DOHH2 (cell line): ENCODE measurements at regions not wholly inside any gene's neighbourhood (a gene's known extent, or its start where the extent isn't known, plus 50 kb on each side); places are given as distances from the start of the nearest gene placed in this dataset.

Experiments
- H3F3A ChIP-seq: fragments of 200-600 bp; sonication (generic), shearing (Covaris generic); 2 replicates; pipeline ENCODE4 v1.6.0; 2016; ENCODE audit warnings: antibody characterized with exemption, mild to moderate bottlenecking; ENCODE audit not compliant: control insufficient read depth, insufficient read depth
- H3K27ac ChIP-seq: fragments of 200-600 bp; sonication (generic); 2 replicates; pipeline ENCODE4 v1.5.1; 2014; ENCODE audit warnings: low read depth, mild to moderate bottlenecking, low read length, moderate library complexity
- H3K27me3 ChIP-seq: fragments of 200-600 bp; sonication (generic); 2 replicates; pipeline ENCODE4 v1.6.1; 2014; ENCODE audit warnings: mild to moderate bottlenecking, low read length, mixed read lengths; ENCODE audit not compliant: control insufficient read depth
- H3K36me3 ChIP-seq: fragments of 200-600 bp; sonication (generic); 2 replicates; pipeline ENCODE4 v1.6.1; 2014; ENCODE audit warnings: mild to moderate bottlenecking, low read length, moderate library complexity, mixed read lengths; ENCODE audit not compliant: control insufficient read depth
- H3K4me1 ChIP-seq: fragments of 200-600 bp; sonication (generic); 2 replicates; pipeline ENCODE4 v1.6.1; 2014; ENCODE audit warnings: mild to moderate bottlenecking, low read length, mixed read lengths; ENCODE audit not compliant: control insufficient read depth
- H3K4me2 ChIP-seq: fragments of 200-600 bp; sonication (generic); 2 replicates; pipeline ENCODE4 v1.6.0; 2014; ENCODE audit warnings: mild to moderate bottlenecking, low read length, moderate library complexity
- H3K4me3 ChIP-seq: fragments of 200-600 bp; sonication (generic); 2 replicates; pipeline ENCODE4 v1.5.1; 2014; ENCODE audit warnings: mild to moderate bottlenecking, low read length, mixed read lengths
- H3K79me2 ChIP-seq: fragments of 200-600 bp; sonication (generic); 2 replicates; pipeline ENCODE4 v1.6.1; 2014; ENCODE audit warnings: mild to moderate bottlenecking, low read length, mixed read lengths; ENCODE audit not compliant: control insufficient read depth
- H3K9me2 ChIP-seq: fragments of 200-600 bp; sonication (generic); replicated peaks from 2 replicates; pipeline ENCODE4 v1.6.1; 2014; ENCODE audit warnings: mild to moderate bottlenecking, low read length, mixed read lengths; ENCODE audit not compliant: control insufficient read depth
- H3K9me3 ChIP-seq: fragments of 200-600 bp; sonication (generic); 2 replicates; pipeline ENCODE4 v1.6.1; 2014; ENCODE audit warnings: antibody characterized with exemption, low read length, mixed read lengths; ENCODE audit not compliant: control insufficient read depth, insufficient read depth
- H4K20me1 ChIP-seq: fragments of 200-600 bp; sonication (generic); 2 replicates; pipeline ENCODE4 v1.6.0; 2014; ENCODE audit warnings: low read depth, mild to moderate bottlenecking, antibody characterized with exemption, low read length, moderate library complexity; ENCODE audit not compliant: control insufficient read depth, insufficient read depth
- CTCF ChIP-seq: fragments of 200-600 bp; sonication (generic); IDR thresholded peaks from one replicate; pipeline ENCODE4 v1.5.1; 2014; ENCODE audit warnings: antibody characterized with exemption, mild to moderate bottlenecking, low read depth, low read length; ENCODE audit not compliant: poor library complexity, severe bottlenecking
- EZH2phosphoT487 ChIP-seq: fragments of 200-600 bp; sonication (generic); IDR thresholded peaks from 2 replicates; pipeline ENCODE4 v1.6.1; 2017; ENCODE audit warnings: borderline replicate concordance, mild to moderate bottlenecking, antibody characterized with exemption, low read length, moderate library complexity, mixed read lengths

GRCh38 chr6:28589957-28590349 is 64.3 kb downstream of the GPX5 start:
- no peak for TF ChIP-seq CTCF
- H3K27ac ChIP-seq: no peak overlapping the region
- H3K9me3 ChIP-seq: no peaks in the 10 kb centered on the region
- no peaks in the 10 kb centered on the region for H3K9me2 ChIP-seq
- H3K4me3 ChIP-seq: 0 out of 2 replicates have a peak overlapping the region, but pooled peaks have one; percentile 39
- H3K79me2 ChIP-seq: no peaks in the 10 kb centered on the region
- H3K4me2 ChIP-seq: no peak overlapping the region; the same call in 1 of the 2 replicates
- H3K27me3 ChIP-seq: peaks cover 38% of the 10 kb centered on the region
- H4K20me1 ChIP-seq: no peaks in the 10 kb centered on the region
- H3K36me3 ChIP-seq: no peaks in the 10 kb centered on the region
- peaks cover 22% of the 10 kb centered on the region for H3K4me1 ChIP-seq
- H3F3A ChIP-seq: no peaks in the 10 kb centered on the region

- no peaks in the 10 kb centered on the region for H3K27me3 ChIP-seq
- H3K27ac ChIP-seq: no peak overlapping the region
- H4K20me1 ChIP-seq: no peaks in the 10 kb centered on the region
- no peaks in the 10 kb centered on the region for H3K9me3 ChIP-seq
- no peaks in the 10 kb centered on the region for H3K9me2 ChIP-seq
- H3K4me2 ChIP-seq: no peak overlapping the region
- no peaks in the 10 kb centered on the region for H3K79me2 ChIP-seq
- TF ChIP-seq CTCF (no peak), EZH2phosphoT487 (no peak)
- H3F3A ChIP-seq: no peaks in the 10 kb centered on the region
- no peak overlapping the region for H3K4me3 ChIP-seq
- H3K36me3 ChIP-seq: no peaks in the 10 kb centered on the region
- no peaks in the 10 kb centered on the region for H3K4me1 ChIP-seq
Observed at GRCh38 chr6:28597217-28597835, 71.6 kb downstream of the GPX5 start.

- no peaks in the 10 kb centered on the region for H3K4me1 ChIP-seq
- no peaks in the 10 kb centered on the region for H3K9me3 ChIP-seq
- H3K27ac ChIP-seq: no peak overlapping the region
- H3K27me3 ChIP-seq: no peaks in the 10 kb centered on the region
- H4K20me1 ChIP-seq: no peaks in the 10 kb centered on the region
- no peak for TF ChIP-seq CTCF
- no peak for TF ChIP-seq EZH2phosphoT487
- H3F3A ChIP-seq: no peaks in the 10 kb centered on the region
- H3K9me2 ChIP-seq: no peaks in the 10 kb centered on the region
- H3K4me3 ChIP-seq: no peak overlapping the region
- no peak overlapping the region for H3K4me2 ChIP-seq
- H3K36me3 ChIP-seq: no peaks in the 10 kb centered on the region
- no peaks in the 10 kb centered on the region for H3K79me2 ChIP-seq
Observed at GRCh38 chr6:28597924-28598722, 72.4 kb downstream of the GPX5 start.
